IPS-18c (cell line): ENCODE measurements at regions not wholly inside any gene's neighbourhood (a gene's known extent, or its start where the extent isn't known, plus 50 kb on each side); places are given as distances from the start of the nearest gene placed in this dataset.
"Not testable (repeated sequence)": the region's sequence is repeated elsewhere in the genome, so short reads cannot be mapped to it uniquely, and the experiment has no call there.

Experiments
- H3K4me3 ChIP-seq: 2 replicates; pipeline ENCODE4 v1.7.0; 2013; ENCODE audit warnings: low read depth, mild to moderate bottlenecking, low read length, moderate library complexity; ENCODE audit not compliant: insufficient read depth
- H3K9me3 ChIP-seq: one replicate; pipeline ENCODE4 v1.6.1; 2013; ENCODE audit warnings: mild to moderate bottlenecking, low read length, moderate library complexity; ENCODE audit not compliant: control insufficient read depth, insufficient read depth

GRCh38 chr2:225764346-225764745, 364.8 kb downstream of the NYAP2 start:
- Histone ChIP-seq H3K9me3 (no peaks in the 10 kb centered on the region), H3K4me3 (no peak overlapping the region)

GRCh38 chr2:225763711-225764110, 364.2 kb downstream of the NYAP2 start:
- H3K4me3 ChIP-seq: no peak overlapping the region
- no peaks in the 10 kb centered on the region for H3K9me3 ChIP-seq

GRCh38 chr2:225761396-225761795, 361.9 kb downstream of the NYAP2 start:
- no peak overlapping the region for H3K4me3 ChIP-seq

DNA sequence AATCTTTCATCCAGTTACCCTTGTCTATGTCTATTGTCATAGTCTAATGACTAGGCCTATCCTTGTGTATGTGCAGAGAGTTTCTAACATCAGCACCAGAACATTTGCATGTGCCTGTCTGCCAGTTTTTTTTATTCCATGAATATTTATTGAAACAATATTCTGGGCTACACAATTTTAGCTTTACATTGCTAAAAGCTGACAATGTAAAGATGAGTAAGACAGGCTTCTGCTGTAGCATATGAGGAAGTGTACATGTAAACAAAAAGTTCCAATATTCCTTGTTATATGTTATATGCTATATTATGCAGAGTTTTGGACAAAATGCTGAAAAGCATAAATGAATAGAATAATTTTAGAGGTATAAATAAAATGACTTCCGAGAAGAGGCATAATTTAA, 357.7 kb downstream of the NYAP2 start:
- H3K4me3 ChIP-seq: no peak overlapping the region

More at GRCh38 chr2:225761396-225761795, 361.9 kb downstream of the NYAP2 start:
- no peaks in the 10 kb centered on the region for H3K9me3 ChIP-seq

GRCh38 chr2:225756198-225756597, 356.7 kb downstream of the NYAP2 start:
- Histone ChIP-seq H3K9me3 (no peaks in the 10 kb centered on the region), H3K4me3 (no peak overlapping the region)

More for the DNA sequence above, 357.7 kb downstream of the NYAP2 start:
- H3K9me3 ChIP-seq: no peaks in the 10 kb centered on the region

- H3K9me3 ChIP-seq: no peaks in the 10 kb centered on the region
- H3K4me3 ChIP-seq: no peak overlapping the region
Observed at GRCh38 chr2:225748609-225749008, 349.1 kb downstream of the NYAP2 start.

DNA sequence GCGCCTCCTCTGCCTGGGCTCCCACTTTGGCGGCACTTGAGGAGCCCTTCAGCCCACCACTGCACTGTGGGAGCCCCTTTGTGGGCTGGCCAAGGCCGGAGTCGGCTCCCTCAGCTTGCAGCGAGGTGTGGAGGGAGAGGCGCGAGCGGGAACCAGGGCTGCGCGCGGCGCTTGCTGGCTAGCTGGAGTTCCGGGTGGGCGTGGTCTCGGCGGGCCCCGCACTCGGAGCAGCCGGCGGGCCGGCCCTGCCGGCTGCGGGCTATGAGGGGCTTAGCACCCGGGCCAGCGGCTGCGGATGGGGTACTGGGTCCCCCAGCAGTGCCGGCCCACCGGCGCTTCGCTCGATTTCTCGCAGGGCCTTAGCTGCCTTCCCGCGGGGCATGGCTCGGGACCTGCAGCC, 344.5 kb downstream of the NYAP2 start:
- H3K9me3 ChIP-seq, H3K4me3 ChIP-seq: not testable (repeated sequence)

- Histone ChIP-seq H3K9me3 (no peaks in the 10 kb centered on the region), H3K4me3 (no peak overlapping the region)
Observed at GRCh38 chr2:225742487-225742886, 343.0 kb downstream of the NYAP2 start.

DNA sequence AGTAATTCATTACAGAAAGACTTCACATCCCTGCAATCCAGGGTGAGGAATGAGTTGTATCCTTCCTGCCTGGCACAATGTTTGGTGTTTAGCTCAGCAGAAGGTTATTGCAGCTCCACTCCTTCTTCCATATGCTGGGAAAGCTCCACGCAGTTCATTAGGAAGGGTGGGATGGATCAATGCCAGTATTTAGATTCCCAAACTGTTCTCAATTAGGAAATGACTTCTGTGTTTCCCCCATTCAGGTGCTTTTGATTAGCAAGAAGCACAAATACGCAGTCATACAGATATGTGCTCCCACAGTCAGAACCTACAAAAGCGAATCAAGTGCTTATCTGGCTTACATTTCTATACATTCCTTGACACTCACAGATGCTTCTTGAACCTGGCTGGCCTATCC, 340.6 kb downstream of the NYAP2 start:
- H3K9me3 ChIP-seq: no peaks in the 10 kb centered on the region
- no peak overlapping the region for H3K4me3 ChIP-seq

GRCh38 chr2:225739328-225739727, 339.8 kb downstream of the NYAP2 start:
- Histone ChIP-seq H3K9me3 (no peaks in the 10 kb centered on the region), H3K4me3 (no peak overlapping the region)

GRCh38 chr2:225738735-225739134, 339.2 kb downstream of the NYAP2 start:
- no peak overlapping the region for H3K4me3 ChIP-seq

GRCh38 chr2:225737556-225737955, 338.0 kb downstream of the NYAP2 start:
- H3K9me3 ChIP-seq: no peaks in the 10 kb centered on the region
- H3K4me3 ChIP-seq: no peak overlapping the region

More at GRCh38 chr2:225738735-225739134, 339.2 kb downstream of the NYAP2 start:
- no peaks in the 10 kb centered on the region for H3K9me3 ChIP-seq

DNA sequence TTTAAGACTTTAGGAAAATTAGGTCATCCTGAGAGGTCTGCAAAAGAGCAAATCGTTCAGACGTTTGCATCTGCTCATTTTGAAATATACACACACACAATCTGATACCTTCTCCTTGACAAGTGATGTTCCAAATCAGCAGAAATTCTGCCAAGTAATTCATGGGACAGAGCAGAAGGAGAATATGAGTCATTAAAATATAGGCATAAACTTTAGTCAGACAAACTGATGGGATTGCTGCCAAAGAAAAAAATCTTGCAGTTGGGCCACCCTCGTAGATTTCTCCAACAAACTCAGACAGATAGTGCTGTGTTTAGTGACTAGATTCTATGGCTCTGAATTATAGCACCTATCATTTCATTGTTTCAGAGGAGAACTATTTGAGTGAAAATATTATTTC, 336.3 kb downstream of the NYAP2 start:
- Histone ChIP-seq H3K4me3 (no peak overlapping the region), H3K9me3 (no peaks in the 10 kb centered on the region)

- Histone ChIP-seq H3K4me3 (no peak overlapping the region), H3K9me3 (no peaks in the 10 kb centered on the region)
Observed at GRCh38 chr2:225725726-225726125, 326.2 kb downstream of the NYAP2 start.
